ENCODE measurements at regions not wholly inside any gene's neighbourhood (a gene's known extent, or its start where the extent isn't known, plus 50 kb on each side); places are given as distances from the start of the nearest gene placed in this dataset.

GRCh38 chr7:115240242-115240641 is 318.3 kb downstream of the MDFIC start:
- no peak overlapping the region for H3K4me3 ChIP-seq (ENCODE audit: insufficient read depth, low read depth, low read length)
- WGBS, 2 experiments (ENCODE audit: extremely low coverage in 2 of 2, insufficient read length in 1 of 2): no CpG with 5 or more reads among the region's 1 CpG
- no peak overlapping the region for H4K8ac ChIP-seq (ENCODE audit: low read depth in 2 of 2, low read length in 2 of 2)

More at GRCh38 chr7:115240242-115240641, 318.3 kb downstream of the MDFIC start:
- no peak for TF ChIP-seq SMC3 (IDR thresholded peaks at IDR 0.05; ENCODE audit: low read depth, low read length)
- no peak for TF ChIP-seq RCOR1 (IDR thresholded peaks at IDR 0.05; ENCODE audit: insufficient replicate concordance, low read length)
- TF ChIP-seq MAZ (IDR thresholded peaks at IDR 0.05; ENCODE audit: borderline replicate concordance, low read depth, low read length): no peak
- TF ChIP-seq CEBPB (IDR thresholded peaks at IDR 0.05; ENCODE audit: low read depth, low read length): no peak
- TF ChIP-seq MAFK (IDR thresholded peaks at IDR 0.05; ENCODE audit: low read depth, low read length): peak; percentile 24; the same call in 1 of the 2 replicates
- peak; percentile 90 for TF ChIP-seq NFE2L2 (IDR thresholded peaks at IDR 0.05; ENCODE audit: low read depth, low read length)
- ChIA-PET POLR2A (ENCODE audit: unreplicated experiment) (no interaction called here), CTCF (interaction anchor here (0.5 kb wide), 1 partner anchor 1210 kb away, joined by 4 read pairs; no protein-coding TSS in a partner anchor)
- Histone ChIP-seq H3K4me2 (ENCODE audit: low read depth, low read length) (no peak overlapping the region), H2BK20ac (ENCODE audit: low read depth, low read length) (no peak overlapping the region), H3K9ac (ENCODE audit: low read depth, low read length) (no peak overlapping the region), H3K36me3 (ENCODE audit: control insufficient read depth, insufficient read depth, low read length) (no peaks in the 10 kb centered on the region), H2BK120ac (ENCODE audit: low read depth, low read length) (no peak overlapping the region), H3K9me3 (ENCODE audit: control insufficient read depth, insufficient read depth, low read length) (0 out of 2 replicates have a peak, but pooled peaks cover 3% of the 10 kb centered on the region), H4K91ac (ENCODE audit: insufficient read depth, low read depth, low read length) (no peak overlapping the region), H3K18ac (ENCODE audit: low read depth, low read length) (no peak overlapping the region), H2AK9ac (replicated peaks; ENCODE audit: low read depth, low read length, poor library complexity) (no peak overlapping the region), H3K9me1 (ENCODE audit: insufficient read depth, low read length) (no peaks in the 10 kb centered on the region), H3K27ac (ENCODE audit: insufficient read depth, low read length) (no peak overlapping the region), H4K5ac (ENCODE audit: low read depth, low read length) (no peak overlapping the region), H3K4ac (ENCODE audit: low read depth, low read length) (no peak overlapping the region), H2BK15ac (ENCODE audit: low read depth, low read length) (no peak overlapping the region), H2AFZ (replicated peaks; ENCODE audit: low read length, poor library complexity) (no peak overlapping the region), H3K4me1 (ENCODE audit: control insufficient read depth, insufficient read depth, low read length) (no peaks in the 10 kb centered on the region), H3K14ac (replicated peaks; ENCODE audit: low read depth, low read length) (no peak overlapping the region), H3K27me3 (ENCODE audit: control insufficient read depth, insufficient read depth, low read length) (no peaks in the 10 kb centered on the region), H3K56ac (ENCODE audit: extremely low read depth, insufficient read depth, low read length) (no peak overlapping the region), H2AK5ac (ENCODE audit: low read depth, low read length) (no peak overlapping the region), H4K20me1 (ENCODE audit: insufficient read depth, low read length) (no peaks in the 10 kb centered on the region), H3K79me1 (ENCODE audit: low read depth in 1 of 2, low read length in 2 of 2) (no peaks in the 10 kb centered on the region), H2BK5ac (ENCODE audit: low read depth, low read length, poor library complexity, severe bottlenecking) (no peak overlapping the region), H3K23ac (ENCODE audit: low read depth, low read length) (no peak overlapping the region)
- intact Hi-C loops (cut with micrococcal nuclease): no loop called here
- ATAC-seq (ENCODE audit: low read depth) (no peak), DNase-seq (peak; percentile 18)
- in situ Hi-C loops (cut with MboI; ENCODE audit: low sequenced_read_pairs): no loop called here
- dilution Hi-C loops (cut with HindIII; ENCODE audit: low sequenced_read_pairs, unreplicated experiment): no loop called here
- BruUV-seq (replicated peaks): no TSS peak
